Brain microvascular endothelial cell (primary cell): ENCODE measurements at regions not wholly inside any gene's neighbourhood (a gene's known extent, or its start where the extent isn't known, plus 50 kb on each side); places are given as distances from the start of the nearest gene placed in this dataset.
A peak's percentile ranks its signal among the peaks of the same experiment; 100 is the strongest.

Source experiments
- DNase-seq: peaks from one replicate; pipeline ENCODE4 v3.0.0-alpha.2; 2020
- H3K27ac ChIP-seq: fragments of 250-450 bp; sonication (Bioruptor Pico); 2 replicates; pipeline ENCODE4 v1.5.1; 2020; ENCODE audit warnings: mild to moderate bottlenecking, moderate library complexity
- H3K27me3 ChIP-seq: fragments of 250-450 bp; sonication (Bioruptor Pico); replicated peaks from 2 replicates; pipeline ENCODE4 v1.5.1; 2020; ENCODE audit warnings: mild to moderate bottlenecking
- H3K36me3 ChIP-seq: fragments of 250-450 bp; sonication (Bioruptor Pico); replicated peaks from 2 replicates; pipeline ENCODE4 v1.5.1; 2020; ENCODE audit warnings: mild to moderate bottlenecking
- H3K4me3 ChIP-seq: 2 replicates; pipeline ENCODE4 v1.5.1; 2011; ENCODE audit warnings: low read depth, mild to moderate bottlenecking, control low read depth, low read length, moderate library complexity
- CTCF ChIP-seq: IDR thresholded peaks from 2 replicates; pipeline ENCODE4 v1.5.1; 2011; ENCODE audit warnings: low read depth, mild to moderate bottlenecking, moderate library complexity, low read length, control low read depth, inconsistent platforms; ENCODE audit errors: missing control alignments
- in situ Hi-C: cut with HindIII; loops from 2 replicates; pipeline ENCODE4 v1.10.0; 2017; ENCODE audit warnings: low sequenced_read_pairs, low pct_ligation_motif_present

GRCh38 chr20:53800418-53800817 is 206.8 kb upstream of the ZNF217 start:
- H3K27ac ChIP-seq = no peak overlapping the region
- in situ Hi-C loops = no loop called here
- no peak overlapping the region for H3K4me3 ChIP-seq
- no peaks in the 10 kb centered on the region for H3K27me3 ChIP-seq
- TF ChIP-seq CTCF = no peak
- no peaks in the 10 kb centered on the region for H3K36me3 ChIP-seq
- DNase-seq = no peak

GRCh38 chr20:53797085-53797484 is 203.4 kb upstream of the ZNF217 start:
- no peak for TF ChIP-seq CTCF
- Histone ChIP-seq H3K27ac (no peak overlapping the region), H3K27me3 (no peaks in the 10 kb centered on the region), H3K36me3 (no peaks in the 10 kb centered on the region), H3K4me3 (no peak overlapping the region)
- in situ Hi-C loops = no loop called here
- DNase-seq = no peak

GRCh38 chr20:53795170-53795569 is 201.5 kb upstream of the ZNF217 start:
- in situ Hi-C loops = no loop called here
- H3K4me3 ChIP-seq = no peak overlapping the region
- H3K27ac ChIP-seq = peak overlapping the region; percentile 43
- H3K36me3 ChIP-seq = no peaks in the 10 kb centered on the region
- peak; percentile 47 for DNase-seq
- TF ChIP-seq CTCF = no peak
- no peaks in the 10 kb centered on the region for H3K27me3 ChIP-seq

GRCh38 chr20:53794529-53795115 is 201.0 kb upstream of the ZNF217 start:
- Histone ChIP-seq H3K27me3 (no peaks in the 10 kb centered on the region), H3K27ac (peak overlapping the region; percentile 43), H3K36me3 (no peaks in the 10 kb centered on the region), H3K4me3 (no peak overlapping the region)
- peak; percentile 38 for DNase-seq
- in situ Hi-C loops = no loop called here
- TF ChIP-seq CTCF = no peak

GRCh38 chr20:53793783-53794383 is 200.2 kb upstream of the ZNF217 start:
- DNase-seq = no peak
- TF ChIP-seq CTCF = no peak

GRCh38 chr20:53792946-53793536 is 199.4 kb upstream of the ZNF217 start:
- H3K27ac ChIP-seq = no peak overlapping the region
- no peak overlapping the region for H3K4me3 ChIP-seq
- H3K36me3 ChIP-seq = no peaks in the 10 kb centered on the region
- TF ChIP-seq CTCF = no peak
- DNase-seq = no peak
- H3K27me3 ChIP-seq = no peaks in the 10 kb centered on the region
- in situ Hi-C loops = no loop called here

More at GRCh38 chr20:53793783-53794383, 200.2 kb upstream of the ZNF217 start:
- Histone ChIP-seq H3K36me3 (no peaks in the 10 kb centered on the region), H3K4me3 (no peak overlapping the region), H3K27ac (no peak overlapping the region), H3K27me3 (no peaks in the 10 kb centered on the region)
- in situ Hi-C loops = no loop called here
